Esophagus muscularis mucosa (tissue), 4 donors: ENCODE measurements at regions not wholly inside any gene's neighbourhood (a gene's known extent, or its start where the extent isn't known, plus 50 kb on each side); places are given as distances from the start of the nearest gene placed in this dataset.

Experiments
- EP300 ChIP-seq: sonication (generic); formaldehyde crosslinking; IDR thresholded peaks from one replicate; pipeline ENCODE4 v1.6.1; 2017; ENCODE audit warnings: antibody characterized with exemption
- POLR2A ChIP-seq: fragments of 450-650 bp; IDR thresholded peaks from one replicate; pipeline ENCODE4 v1.6.1; 2017; ENCODE audit warnings: antibody characterized with exemption, moderate library complexity, mild to moderate bottlenecking, low read depth
- POLR2AphosphoS5 ChIP-seq, 2 donors: sonication (generic); formaldehyde crosslinking; IDR thresholded peaks; one replicate each; pipeline ENCODE4 v1.6.1; 2017; ENCODE audit warnings: antibody characterized with exemption in 2 of 2
- TF ChIP-seq, protein P1 (sequence below), 3 experiments: fragments of 200-600 bp in 2 of 3; fragments of 450-650 bp in 1 of 3; sonication (generic) in 2 of 3; IDR thresholded peaks; one replicate each; pipeline ENCODE4 v1.5.1; 2017 to 2019; ENCODE audit warnings: antibody characterized with exemption in 3 of 3, mild to moderate bottlenecking in 2 of 3, moderate library complexity in 1 of 3

DNA sequence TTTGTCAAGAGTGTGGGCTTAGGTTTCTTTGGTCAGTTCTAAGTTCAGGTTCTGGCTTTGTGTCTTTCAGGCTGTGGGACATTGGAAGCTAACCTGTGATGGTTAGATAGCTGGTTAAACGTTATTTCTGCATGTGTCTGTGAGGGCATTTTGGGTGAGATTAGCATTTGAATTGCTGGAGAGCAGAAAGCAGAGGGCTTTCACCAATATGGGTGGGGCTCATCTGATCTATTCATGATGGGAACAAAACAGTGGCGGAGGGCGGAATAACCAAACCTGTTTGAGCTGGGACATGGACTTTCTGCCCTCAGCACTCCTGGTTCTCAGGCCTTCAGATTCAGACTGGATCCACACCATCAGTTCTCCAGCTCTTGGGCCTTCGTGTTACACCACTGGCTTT is 195.4 kb downstream of the KLF13 start:
- TF ChIP-seq, protein P1, sequence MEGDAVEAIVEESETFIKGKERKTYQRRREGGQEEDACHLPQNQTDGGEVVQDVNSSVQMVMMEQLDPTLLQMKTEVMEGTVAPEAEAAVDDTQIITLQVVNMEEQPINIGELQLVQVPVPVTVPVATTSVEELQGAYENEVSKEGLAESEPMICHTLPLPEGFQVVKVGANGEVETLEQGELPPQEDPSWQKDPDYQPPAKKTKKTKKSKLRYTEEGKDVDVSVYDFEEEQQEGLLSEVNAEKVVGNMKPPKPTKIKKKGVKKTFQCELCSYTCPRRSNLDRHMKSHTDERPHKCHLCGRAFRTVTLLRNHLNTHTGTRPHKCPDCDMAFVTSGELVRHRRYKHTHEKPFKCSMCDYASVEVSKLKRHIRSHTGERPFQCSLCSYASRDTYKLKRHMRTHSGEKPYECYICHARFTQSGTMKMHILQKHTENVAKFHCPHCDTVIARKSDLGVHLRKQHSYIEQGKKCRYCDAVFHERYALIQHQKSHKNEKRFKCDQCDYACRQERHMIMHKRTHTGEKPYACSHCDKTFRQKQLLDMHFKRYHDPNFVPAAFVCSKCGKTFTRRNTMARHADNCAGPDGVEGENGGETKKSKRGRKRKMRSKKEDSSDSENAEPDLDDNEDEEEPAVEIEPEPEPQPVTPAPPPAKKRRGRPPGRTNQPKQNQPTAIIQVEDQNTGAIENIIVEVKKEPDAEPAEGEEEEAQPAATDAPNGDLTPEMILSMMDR (IDR thresholded peaks at IDR 0.05), result no peak
- no peak for TF ChIP-seq POLR2A
- TF ChIP-seq POLR2AphosphoS5 (IDR thresholded peaks at IDR 0.05), result no peak
- TF ChIP-seq EP300, result no peak
